Esophagus muscularis mucosa (tissue), 4 donors: ENCODE measurements at regions not wholly inside any gene's neighbourhood (a gene's known extent, or its start where the extent isn't known, plus 50 kb on each side); places are given as distances from the start of the nearest gene placed in this dataset.

ENCODE experiments used
- DNase-seq: peaks from one replicate; pipeline ENCODE4 v3.0.0-alpha.2; 2017; ENCODE audit errors: extremely low spot score
- H3K27ac ChIP-seq, 4 donors: fragments of 200-600 bp; sonication (generic); replicated peaks in 1 of 4; 1 replicate in 3 of 4; 2 replicates in 1 of 4; pipeline ENCODE4 v1.5.1; 2016 to 2019; ENCODE audit warnings: mild to moderate bottlenecking in 1 of 4
- H3K27me3 ChIP-seq, 4 donors: fragments of 200-600 bp; sonication (generic); one replicate each; pipeline versions ENCODE4 v1.5.1 to v1.6.0; 2016 to 2019
- H3K36me3 ChIP-seq, 4 donors: fragments of 200-600 bp; sonication (generic); one replicate each; pipeline ENCODE4 v1.5.1; 2016 to 2019
- H3K4me1 ChIP-seq, 4 donors: fragments of 200-600 bp; sonication (generic); one replicate each; pipeline ENCODE4 v1.5.1; 2016 to 2019
- H3K4me3 ChIP-seq, 4 donors: fragments of 200-600 bp; sonication (generic); 1 replicate in 2 of 4; 2 replicates in 2 of 4; pipeline ENCODE4 v1.5.1; 2016 to 2019; ENCODE audit warnings: mild to moderate bottlenecking in 4 of 4, moderate library complexity in 1 of 4
- H3K9me3 ChIP-seq, 4 donors: fragments of 200-600 bp; sonication (generic); 1 replicate in 3 of 4; 2 replicates in 1 of 4; pipeline ENCODE4 v1.5.1; 2016 to 2019
- EP300 ChIP-seq: sonication (generic); formaldehyde crosslinking; IDR thresholded peaks from one replicate; pipeline ENCODE4 v1.6.1; 2017; ENCODE audit warnings: antibody characterized with exemption
- POLR2A ChIP-seq: fragments of 450-650 bp; IDR thresholded peaks from one replicate; pipeline ENCODE4 v1.6.1; 2017; ENCODE audit warnings: antibody characterized with exemption, moderate library complexity, mild to moderate bottlenecking, low read depth
- POLR2AphosphoS5 ChIP-seq, 2 donors: sonication (generic); formaldehyde crosslinking; IDR thresholded peaks; one replicate each; pipeline ENCODE4 v1.6.1; 2017; ENCODE audit warnings: antibody characterized with exemption in 2 of 2
- WGBS: methylation state at CpG from one replicate; pipeline ENCODE4 v1.1.5; 2018; 5-methylcytosine and 5-hydroxymethylcytosine counted together
- intact Hi-C: fragments of 100-400 bp; cut with DNase I; formaldehyde crosslinking; loops from one replicate; pipeline ENCODE4 v1.15.1; 2023
- TF ChIP-seq, protein P1 (sequence below), 3 experiments: fragments of 200-600 bp in 2 of 3; fragments of 450-650 bp in 1 of 3; sonication (generic) in 2 of 3; IDR thresholded peaks; one replicate each; pipeline ENCODE4 v1.5.1; 2017 to 2019; ENCODE audit warnings: antibody characterized with exemption in 3 of 3, mild to moderate bottlenecking in 2 of 3, moderate library complexity in 1 of 3

DNA sequence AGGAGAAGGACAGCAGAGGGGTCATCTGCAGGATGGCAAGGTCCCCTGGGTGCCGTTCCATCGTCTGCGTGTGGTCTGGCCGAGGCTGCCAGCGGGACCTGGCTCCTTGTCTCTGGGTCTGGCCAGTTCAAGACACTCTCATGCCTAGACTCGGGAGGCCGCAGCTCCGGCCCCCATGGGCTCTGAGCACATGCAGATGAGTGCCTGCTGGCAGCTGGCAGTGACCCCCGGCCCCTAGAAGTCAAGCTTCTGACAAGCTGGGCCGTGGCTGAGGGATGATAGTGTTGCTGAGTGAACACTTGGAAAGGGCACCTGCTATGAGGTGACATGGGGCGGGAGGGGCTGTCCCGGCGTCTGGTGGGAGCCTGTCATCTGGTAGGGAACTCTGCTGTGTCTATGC is 1180.6 kb downstream of the BRD1 start:
- no peaks in the 10 kb centered on the region for H3K36me3 ChIP-seq
- WGBS = no CpG with 5 or more reads among the region's 13 CpGs
- intact Hi-C loops = no loop called here
- H3K9me3 ChIP-seq = no peaks in the 10 kb centered on the region
- TF ChIP-seq, protein P1, sequence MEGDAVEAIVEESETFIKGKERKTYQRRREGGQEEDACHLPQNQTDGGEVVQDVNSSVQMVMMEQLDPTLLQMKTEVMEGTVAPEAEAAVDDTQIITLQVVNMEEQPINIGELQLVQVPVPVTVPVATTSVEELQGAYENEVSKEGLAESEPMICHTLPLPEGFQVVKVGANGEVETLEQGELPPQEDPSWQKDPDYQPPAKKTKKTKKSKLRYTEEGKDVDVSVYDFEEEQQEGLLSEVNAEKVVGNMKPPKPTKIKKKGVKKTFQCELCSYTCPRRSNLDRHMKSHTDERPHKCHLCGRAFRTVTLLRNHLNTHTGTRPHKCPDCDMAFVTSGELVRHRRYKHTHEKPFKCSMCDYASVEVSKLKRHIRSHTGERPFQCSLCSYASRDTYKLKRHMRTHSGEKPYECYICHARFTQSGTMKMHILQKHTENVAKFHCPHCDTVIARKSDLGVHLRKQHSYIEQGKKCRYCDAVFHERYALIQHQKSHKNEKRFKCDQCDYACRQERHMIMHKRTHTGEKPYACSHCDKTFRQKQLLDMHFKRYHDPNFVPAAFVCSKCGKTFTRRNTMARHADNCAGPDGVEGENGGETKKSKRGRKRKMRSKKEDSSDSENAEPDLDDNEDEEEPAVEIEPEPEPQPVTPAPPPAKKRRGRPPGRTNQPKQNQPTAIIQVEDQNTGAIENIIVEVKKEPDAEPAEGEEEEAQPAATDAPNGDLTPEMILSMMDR (IDR thresholded peaks at IDR 0.05) = no peak
- TF ChIP-seq POLR2A (no peak), POLR2AphosphoS5 (IDR thresholded peaks at IDR 0.05) (no peak), EP300 (no peak)
- H3K4me1 ChIP-seq = no peaks in the 10 kb centered on the region
- no peak overlapping the region for H3K27ac ChIP-seq
- no peak for DNase-seq
- no peak overlapping the region for H3K4me3 ChIP-seq
- peaks cover 0 to 20% (median 0%) of the 10 kb centered on the region in 4 donors for H3K27me3 ChIP-seq

DNA sequence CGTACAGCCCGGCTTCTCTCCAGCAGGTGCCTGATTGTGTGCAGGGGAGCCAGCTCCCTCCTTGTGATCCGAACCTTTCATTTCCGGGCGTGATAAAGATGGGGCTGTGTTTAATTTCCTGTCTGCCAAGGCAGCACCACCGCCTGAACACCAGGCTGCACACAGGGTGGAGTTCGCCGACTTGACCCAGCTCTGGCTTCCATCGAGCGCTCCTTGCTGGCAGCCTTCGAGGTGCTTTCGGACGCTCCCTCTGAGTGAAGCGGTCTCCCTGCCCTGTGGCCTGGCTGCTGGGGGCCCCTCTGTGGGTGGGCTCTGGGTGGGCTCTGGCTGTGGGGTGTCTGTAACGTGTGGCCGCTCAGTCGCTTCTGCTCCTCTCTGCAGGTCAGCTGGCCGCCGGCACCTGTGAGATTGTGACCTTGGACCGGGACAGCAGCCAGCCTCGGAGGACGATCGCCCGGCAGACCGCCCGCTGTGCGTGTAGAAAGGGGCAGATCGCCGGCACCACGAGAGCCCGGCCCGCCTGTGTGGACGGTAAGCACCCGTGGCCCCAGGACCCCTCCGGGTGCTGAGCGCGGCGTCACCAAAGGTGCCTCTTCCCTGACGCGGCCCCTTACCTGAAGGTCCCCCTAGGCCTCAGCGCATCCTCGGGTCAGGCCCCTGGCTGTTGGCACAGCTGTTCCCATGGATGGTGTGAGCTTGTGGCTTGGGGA is 1181.3 kb downstream of the BRD1 start:
- H3K36me3 ChIP-seq = no peaks in the 10 kb centered on the region
- no peaks in the 10 kb centered on the region for H3K9me3 ChIP-seq
- peaks cover 0 to 17% (median 0%) of the 10 kb centered on the region in 4 donors for H3K27me3 ChIP-seq
- no peak overlapping the region for H3K4me3 ChIP-seq
- intact Hi-C loops = no loop called here
- TF ChIP-seq, protein P1 (IDR thresholded peaks at IDR 0.05) = no peak
- no peak for TF ChIP-seq POLR2A
- no peak for TF ChIP-seq POLR2AphosphoS5 (IDR thresholded peaks at IDR 0.05)
- TF ChIP-seq EP300 = no peak
- WGBS = 90% methylated on average over 27 of the region's 42 CpGs
- DNase-seq = no peak
- no peak overlapping the region for H3K27ac ChIP-seq
- no peaks in the 10 kb centered on the region for H3K4me1 ChIP-seq

DNA sequence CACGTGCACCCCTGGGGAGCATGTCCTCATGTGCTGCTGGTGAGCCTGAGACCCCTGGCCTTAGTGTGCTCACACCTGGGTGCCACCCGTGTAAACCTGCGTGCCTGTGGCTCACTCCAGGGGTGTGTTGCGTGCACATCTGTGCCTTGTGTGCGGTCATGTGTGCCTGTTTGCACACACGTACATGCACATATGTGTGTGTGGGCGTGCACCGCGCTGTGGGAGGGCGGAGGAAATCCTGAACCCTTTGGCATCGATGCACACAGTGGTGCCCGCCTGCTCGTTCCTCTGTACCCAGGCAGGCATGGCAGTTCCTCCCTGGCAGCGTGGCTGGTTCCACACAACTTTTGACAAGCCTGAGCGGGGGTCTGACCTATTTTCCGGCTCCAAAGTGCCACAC is 1181.9 kb downstream of the BRD1 start:
- WGBS = 93% methylated on average over 8 of the region's 16 CpGs

DNA sequence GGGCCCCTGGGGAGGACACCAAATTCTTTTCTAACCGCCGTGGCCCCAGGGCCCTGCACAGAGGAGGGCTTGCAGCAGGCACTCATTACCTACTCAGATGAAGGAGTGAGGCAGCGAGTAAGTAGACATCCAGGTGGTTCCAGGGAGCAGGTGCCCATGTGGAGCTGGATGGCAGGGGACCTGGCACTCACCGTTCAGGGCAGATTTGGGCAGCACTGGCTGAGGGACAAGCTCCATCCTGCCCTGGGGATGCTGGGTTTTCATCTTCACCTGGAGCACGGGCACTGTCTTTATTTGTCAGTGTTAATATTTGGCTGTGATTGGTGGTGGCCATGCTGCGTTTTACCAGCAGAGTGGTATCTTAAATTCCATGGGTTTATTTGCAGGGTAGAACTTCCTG is 1182.7 kb downstream of the BRD1 start:
- no peak for DNase-seq
- H3K4me1 ChIP-seq = no peaks in the 10 kb centered on the region
- H3K36me3 ChIP-seq = no peaks in the 10 kb centered on the region
- TF ChIP-seq, protein P1 (IDR thresholded peaks at IDR 0.05) = no peak
- TF ChIP-seq POLR2A (no peak), POLR2AphosphoS5 (IDR thresholded peaks at IDR 0.05) (no peak), EP300 (no peak)
- no peak overlapping the region for H3K4me3 ChIP-seq
- H3K27me3 ChIP-seq = peaks cover 0 to 24% (median 0%) of the 10 kb centered on the region in 4 donors
- 64% methylated on average over 5 of the region's 6 CpGs for WGBS
- no peaks in the 10 kb centered on the region for H3K9me3 ChIP-seq
- H3K27ac ChIP-seq = no peak overlapping the region
- intact Hi-C loops = no loop called here

More for the DNA sequence above, 1181.9 kb downstream of the BRD1 start:
- H3K36me3 ChIP-seq = no peaks in the 10 kb centered on the region
- DNase-seq = no peak
- H3K27me3 ChIP-seq = peaks cover 0 to 17% (median 0%) of the 10 kb centered on the region in 4 donors
- no peak overlapping the region for H3K27ac ChIP-seq
- H3K4me3 ChIP-seq = no peak overlapping the region
- H3K9me3 ChIP-seq = no peaks in the 10 kb centered on the region
- H3K4me1 ChIP-seq = no peaks in the 10 kb centered on the region
- intact Hi-C loops = no loop called here
- no peak for TF ChIP-seq EP300

DNA sequence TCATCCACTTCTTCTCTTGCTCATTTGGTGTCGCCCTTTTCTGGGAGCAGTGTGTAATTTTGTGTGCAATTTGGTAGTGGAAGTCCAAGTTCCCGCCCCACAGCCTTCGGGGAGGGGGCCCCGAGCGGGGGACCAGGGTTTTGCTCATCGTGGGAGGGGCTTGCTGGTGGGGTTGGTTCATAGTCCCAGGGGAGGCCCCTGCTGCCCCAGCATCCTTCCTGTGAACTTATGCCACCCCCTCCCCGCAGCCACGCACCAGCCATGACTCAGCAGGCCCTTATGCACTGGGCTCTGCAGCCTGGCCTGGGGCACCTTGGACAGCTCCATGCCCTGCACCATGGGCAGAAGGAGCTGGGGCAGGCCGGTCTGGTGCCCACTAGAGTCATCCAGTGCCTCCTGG is 1183.6 kb downstream of the BRD1 start:
- no peaks in the 10 kb centered on the region for H3K36me3 ChIP-seq
- H3K9me3 ChIP-seq = no peaks in the 10 kb centered on the region
- H3K4me3 ChIP-seq = no peak overlapping the region
- H3K27ac ChIP-seq = no peak overlapping the region
- intact Hi-C loops = no loop called here
- H3K27me3 ChIP-seq = peaks cover 0 to 33% (median 0%) of the 10 kb centered on the region in 4 donors
- TF ChIP-seq POLR2AphosphoS5 (IDR thresholded peaks at IDR 0.05) = no peak
- TF ChIP-seq EP300 = no peak
- no peak for TF ChIP-seq POLR2A
- WGBS = 36% methylated on average over 6 of the region's 9 CpGs
- DNase-seq = no peak
- H3K4me1 ChIP-seq = no peaks in the 10 kb centered on the region
